ENCODE measurements at regions not wholly inside any gene's neighbourhood (a gene's known extent, or its start where the extent isn't known, plus 50 kb on each side); places are given as distances from the start of the nearest gene placed in this dataset.

GRCh38 chr7:41224063-41224763, 478.7 kb downstream of the INHBA start:
- no peaks in the 10 kb centered on the region for H3K36me3 ChIP-seq
- no peaks in the 10 kb centered on the region for H3K9me3 ChIP-seq
- TF ChIP-seq POLR2A (IDR thresholded peaks at IDR 0.05) = no peak
- TF ChIP-seq, protein P1, sequence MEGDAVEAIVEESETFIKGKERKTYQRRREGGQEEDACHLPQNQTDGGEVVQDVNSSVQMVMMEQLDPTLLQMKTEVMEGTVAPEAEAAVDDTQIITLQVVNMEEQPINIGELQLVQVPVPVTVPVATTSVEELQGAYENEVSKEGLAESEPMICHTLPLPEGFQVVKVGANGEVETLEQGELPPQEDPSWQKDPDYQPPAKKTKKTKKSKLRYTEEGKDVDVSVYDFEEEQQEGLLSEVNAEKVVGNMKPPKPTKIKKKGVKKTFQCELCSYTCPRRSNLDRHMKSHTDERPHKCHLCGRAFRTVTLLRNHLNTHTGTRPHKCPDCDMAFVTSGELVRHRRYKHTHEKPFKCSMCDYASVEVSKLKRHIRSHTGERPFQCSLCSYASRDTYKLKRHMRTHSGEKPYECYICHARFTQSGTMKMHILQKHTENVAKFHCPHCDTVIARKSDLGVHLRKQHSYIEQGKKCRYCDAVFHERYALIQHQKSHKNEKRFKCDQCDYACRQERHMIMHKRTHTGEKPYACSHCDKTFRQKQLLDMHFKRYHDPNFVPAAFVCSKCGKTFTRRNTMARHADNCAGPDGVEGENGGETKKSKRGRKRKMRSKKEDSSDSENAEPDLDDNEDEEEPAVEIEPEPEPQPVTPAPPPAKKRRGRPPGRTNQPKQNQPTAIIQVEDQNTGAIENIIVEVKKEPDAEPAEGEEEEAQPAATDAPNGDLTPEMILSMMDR (IDR thresholded peaks at IDR 0.05) = no peak
- H3K4me3 ChIP-seq = no peak overlapping the region
- no peak overlapping the region for H3K27ac ChIP-seq
- no peaks in the 10 kb centered on the region for H3K27me3 ChIP-seq
- intact Hi-C loops (cut with DNase I; ENCODE audit: low total_unique reads) = no loop called here
- H3K4me1 ChIP-seq = no peaks in the 10 kb centered on the region
- DNase-seq = no peak

- TF ChIP-seq, protein P1 (IDR thresholded peaks at IDR 0.05) = no peak
- TF ChIP-seq POLR2A (IDR thresholded peaks at IDR 0.05) = no peak
- H3K27me3 ChIP-seq = no peaks in the 10 kb centered on the region
- H3K4me1 ChIP-seq = no peaks in the 10 kb centered on the region
- H3K36me3 ChIP-seq = no peaks in the 10 kb centered on the region
- H3K27ac ChIP-seq = no peak overlapping the region
- no peak for DNase-seq
- no peak overlapping the region for H3K4me3 ChIP-seq
- H3K9me3 ChIP-seq = no peaks in the 10 kb centered on the region
- intact Hi-C loops (cut with DNase I; ENCODE audit: low total_unique reads) = no loop called here
Measured at GRCh38 chr7:41222746-41223145, 480.1 kb downstream of the INHBA start.

- H3K36me3 ChIP-seq = no peaks in the 10 kb centered on the region
- H3K27me3 ChIP-seq = no peaks in the 10 kb centered on the region
- no peak overlapping the region for H3K4me3 ChIP-seq
- no peaks in the 10 kb centered on the region for H3K9me3 ChIP-seq
- H3K27ac ChIP-seq = no peak overlapping the region
- DNase-seq = no peak
- H3K4me1 ChIP-seq = no peaks in the 10 kb centered on the region
- no peak for TF ChIP-seq POLR2A (IDR thresholded peaks at IDR 0.05)
- TF ChIP-seq, protein P1 (IDR thresholded peaks at IDR 0.05) = no peak
- intact Hi-C loops (cut with DNase I; ENCODE audit: low total_unique reads) = no loop called here
Measured at GRCh38 chr7:41220266-41220665, 482.6 kb downstream of the INHBA start.

DNA sequence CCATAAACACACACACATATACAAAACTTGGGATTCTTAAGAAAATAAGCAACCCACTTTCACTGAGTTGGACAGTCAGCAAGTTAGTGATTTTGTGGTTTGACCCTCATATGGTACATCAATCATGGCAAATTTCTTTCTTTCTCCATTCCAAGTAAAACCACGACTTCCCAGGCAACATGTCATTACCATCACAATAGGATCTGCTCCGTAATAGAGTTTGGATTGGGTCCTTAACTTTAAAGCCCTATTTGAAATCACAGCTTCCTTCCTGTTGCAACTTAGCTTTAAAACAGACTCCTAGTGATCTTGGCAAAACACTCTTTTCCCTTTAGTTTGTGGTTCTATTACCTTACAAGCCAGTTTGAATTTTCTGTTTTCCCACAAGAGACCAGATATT, 483.6 kb downstream of the INHBA start:
- H3K4me3 ChIP-seq = no peak overlapping the region
- no peak for TF ChIP-seq POLR2A (IDR thresholded peaks at IDR 0.05)
- TF ChIP-seq, protein P1 (IDR thresholded peaks at IDR 0.05) = no peak
- no peak overlapping the region for H3K27ac ChIP-seq
- intact Hi-C loops (cut with DNase I; ENCODE audit: low total_unique reads) = no loop called here
- no peaks in the 10 kb centered on the region for H3K9me3 ChIP-seq
- no peaks in the 10 kb centered on the region for H3K4me1 ChIP-seq
- H3K27me3 ChIP-seq = no peaks in the 10 kb centered on the region
- H3K36me3 ChIP-seq = no peaks in the 10 kb centered on the region
- no peak for DNase-seq

GRCh38 chr7:41217306-41217705, 485.6 kb downstream of the INHBA start:
- no peak for DNase-seq
- no peaks in the 10 kb centered on the region for H3K4me1 ChIP-seq
- TF ChIP-seq POLR2A (IDR thresholded peaks at IDR 0.05) = no peak
- TF ChIP-seq, protein P1 (IDR thresholded peaks at IDR 0.05) = no peak
- no peaks in the 10 kb centered on the region for H3K36me3 ChIP-seq
- H3K9me3 ChIP-seq = no peaks in the 10 kb centered on the region
- no peaks in the 10 kb centered on the region for H3K27me3 ChIP-seq
- no peak overlapping the region for H3K4me3 ChIP-seq
- intact Hi-C loops (cut with DNase I; ENCODE audit: low total_unique reads) = no loop called here
- H3K27ac ChIP-seq = no peak overlapping the region
